Endothelial cell of umbilical vein (primary cell): ENCODE measurements at regions not wholly inside any gene's neighbourhood (a gene's known extent, or its start where the extent isn't known, plus 50 kb on each side); places are given as distances from the start of the nearest gene placed in this dataset.

Experiments used
- BruUV-seq: library from RNA; stranded (reverse); fragments of 400-500 nt; replicated peaks from 2 replicates; lab custom pipeline; 2021; lab: Mats Ljungman, UMichigan
- CTCF ChIA-PET: fragments of 300-600, 350-600 bp; sonication (Branson Sonifier 250); formaldehyde crosslinking; loops from one replicate; lab custom pipeline; 2021; ENCODE audit warnings: antibody characterized with exemption, inconsistent platforms; lab: Charles Lee
- POLR2A ChIA-PET: fragments of 300-600, 350-600 bp; sonication (Branson Sonifier 250); formaldehyde crosslinking; loops from one replicate; lab custom pipeline; 2021; ENCODE audit warnings: antibody characterized with exemption, inconsistent platforms; lab: Charles Lee
- DNase-seq: peaks from one replicate; pipeline ENCODE4 v3.0.0-alpha.2; 2011; ENCODE audit warnings: low read depth, low spot score
- FAIRE-seq: peaks from 2 replicates; lab custom pipeline; 2011; peaks lifted over from hg19 to GRCh38; lab: Jason Lieb, UNC
- H2AFZ ChIP-seq: 2 replicates; pipeline ENCODE4 v1.6.0; 2012; ENCODE audit warnings: low read depth, low read length, control low read depth, inconsistent platforms
- H3K27ac ChIP-seq: 2 replicates; pipeline ENCODE4 v1.5.1; 2011; ENCODE audit warnings: low read depth, mild to moderate bottlenecking, control low read depth, low read length, moderate library complexity; ENCODE audit not compliant: insufficient read depth
- H3K27me3 ChIP-seq, 2 experiments: 2 replicates each; pipeline versions ENCODE4 v1.6.0 to v1.6.1; 2011; ENCODE audit warnings: low read length in 2 of 2, mixed read lengths in 1 of 2; ENCODE audit not compliant: control insufficient read depth in 2 of 2, insufficient read depth in 2 of 2
- H3K36me3 ChIP-seq, 2 experiments: 2 replicates in 1 of 2; 3 replicates in 1 of 2; pipeline ENCODE4 v1.5.1; 2011; ENCODE audit warnings: low read length in 2 of 2, mild to moderate bottlenecking in 1 of 2, moderate library complexity in 1 of 2; ENCODE audit not compliant: control insufficient read depth in 2 of 2, insufficient read depth in 2 of 2; ENCODE audit errors: extremely low read depth in 1 of 2
- H3K4me1 ChIP-seq: 3 replicates; pipeline ENCODE4 v1.5.1; 2011; ENCODE audit warnings: mild to moderate bottlenecking, low read length; ENCODE audit not compliant: control insufficient read depth, insufficient read depth; ENCODE audit errors: extremely low read depth
- H3K4me2 ChIP-seq: 2 replicates; pipeline ENCODE4 v1.6.1; 2011; ENCODE audit warnings: low read length, control low read depth, mixed read lengths; ENCODE audit not compliant: insufficient read depth
- H3K4me3 ChIP-seq, 3 experiments: fragments of 200-600 bp in 1 of 3; sonication (generic), shearing (Covaris generic) in 1 of 3; replicated peaks in 1 of 3; 2 replicates each; pipeline ENCODE4 v1.5.1; 2011 to 2016; ENCODE audit warnings: control low read depth in 3 of 3, low read length in 3 of 3, mild to moderate bottlenecking in 2 of 3, inconsistent platforms in 1 of 3, low read depth in 1 of 3, moderate library complexity in 1 of 3; ENCODE audit not compliant: insufficient read depth in 1 of 3
- H3K79me2 ChIP-seq: 2 replicates; pipeline ENCODE4 v1.6.0; 2012; ENCODE audit warnings: low read length, inconsistent platforms; ENCODE audit not compliant: control insufficient read depth, insufficient read depth
- H3K9ac ChIP-seq: replicated peaks from 2 replicates; pipeline ENCODE3; 2011; ENCODE audit warnings: low read length, control low read depth; ENCODE audit not compliant: insufficient read depth; ENCODE audit errors: extremely low read depth
- H3K9me1 ChIP-seq: replicated peaks from 3 replicates; pipeline ENCODE4 v1.6.0; 2011; ENCODE audit warnings: mild to moderate bottlenecking, low read length; ENCODE audit not compliant: control insufficient read depth, insufficient read depth; ENCODE audit errors: extremely low read depth
- H3K9me3 ChIP-seq: replicated peaks from 2 replicates; pipeline ENCODE4 v1.5.1; 2012; ENCODE audit warnings: low read length, inconsistent platforms; ENCODE audit not compliant: control insufficient read depth, insufficient read depth
- H4K20me1 ChIP-seq: replicated peaks from 2 replicates; pipeline ENCODE3; 2011; ENCODE audit warnings: mild to moderate bottlenecking, low read length; ENCODE audit not compliant: control insufficient read depth, insufficient read depth; ENCODE audit errors: extremely low read depth
- CTCF ChIP-seq, 2 donors: IDR thresholded peaks; 1 replicate in 1 of 2; 2 replicates in 1 of 2; pipeline ENCODE4 v1.5.1; 2011; ENCODE audit warnings: low read length in 2 of 2, mild to moderate bottlenecking in 2 of 2, moderate library complexity in 2 of 2, control low read depth in 1 of 2, inconsistent platforms in 1 of 2, low read depth in 1 of 2; ENCODE audit not compliant: insufficient read depth in 1 of 2; ENCODE audit errors: extremely low read depth in 1 of 2
- EZH2 ChIP-seq: IDR thresholded peaks from 2 replicates; pipeline ENCODE4 v1.6.1; 2012; ENCODE audit warnings: borderline replicate concordance, low read depth, mild to moderate bottlenecking, moderate library complexity, low read length, inconsistent platforms; ENCODE audit not compliant: severe bottlenecking
- FOS ChIP-seq: IDR thresholded peaks from 2 replicates; pipeline ENCODE4 v1.6.1; 2011; ENCODE audit warnings: mild to moderate bottlenecking, low read length, moderate library complexity, borderline replicate concordance; ENCODE audit not compliant: insufficient read depth
- GATA2 ChIP-seq: IDR thresholded peaks from 2 replicates; pipeline ENCODE4 v1.7.0; 2011; ENCODE audit warnings: low read depth, mild to moderate bottlenecking, moderate library complexity, mixed read lengths, low read length; ENCODE audit not compliant: insufficient read length, insufficient read depth
- JUN ChIP-seq: IDR thresholded peaks from 2 replicates; pipeline ENCODE4 v1.6.1; 2011; ENCODE audit warnings: borderline replicate concordance, low read depth; ENCODE audit not compliant: insufficient read length, insufficient read depth
- MAX ChIP-seq: IDR thresholded peaks from 2 replicates; pipeline ENCODE4 v1.6.1; 2011; ENCODE audit not compliant: insufficient read depth, insufficient read length
- MYC ChIP-seq: IDR thresholded peaks from one replicate; pipeline ENCODE4 v1.6.1; 2011; ENCODE audit warnings: mild to moderate bottlenecking, low read depth, low read length
- POLR2A ChIP-seq: IDR thresholded peaks from 2 replicates; pipeline ENCODE4 v1.6.1; 2012; ENCODE audit warnings: low read depth, mild to moderate bottlenecking, control low read depth, low read length
- POLR2AphosphoS5 ChIP-seq: IDR thresholded peaks from 2 replicates; pipeline ENCODE4 v1.6.1; 2012; ENCODE audit warnings: low read depth, mild to moderate bottlenecking, control low read depth, low read length, moderate library complexity; ENCODE audit not compliant: insufficient read depth
- dilution Hi-C: fragments of 300-500 bp; cut with MboI; formaldehyde crosslinking; loops from one replicate; pipeline ENCODE4 v1.15.0; 2019; ENCODE audit warnings: low sequenced_read_pairs; ENCODE audit not compliant: extremely low pct_ligation_motif_present
- intact Hi-C: fragments of 100-400 bp; cut with micrococcal nuclease; formaldehyde crosslinking; loops from one replicate; pipeline ENCODE4 v1.10.0; 2022

GRCh38 chr10:78327778-78328591 lies 294.3 kb downstream of the RPS24 start:
- Histone ChIP-seq H2AFZ (no peak overlapping the region), H3K4me3 (no peak overlapping the region), H3K27ac (no peak overlapping the region), H3K27me3 (no peaks in the 10 kb centered on the region), H3K9ac (no peak overlapping the region), H4K20me1 (no peaks in the 10 kb centered on the region), H3K4me1 (no peaks in the 10 kb centered on the region), H3K4me2 (no peak overlapping the region), H3K9me3 (no peaks in the 10 kb centered on the region), H3K36me3 (no peaks in the 10 kb centered on the region), H3K9me1 (no peaks in the 10 kb centered on the region), H3K79me2 (no peaks in the 10 kb centered on the region)
- intact Hi-C loops (no loop called here), dilution Hi-C loops (no loop called here)
- CTCF ChIA-PET, result interaction anchor here (0.6 kb wide), 1 partner anchor 169 kb away, joined by 5 read pairs; no protein-coding TSS in a partner anchor
- POLR2A ChIA-PET, result no interaction called here
- TF ChIP-seq MYC, result no peak
- no peak for TF ChIP-seq CTCF (IDR thresholded peaks at IDR 0.05; ENCODE audit: extremely low read depth in 1 of 2, insufficient read depth in 1 of 2, low read depth in 1 of 2, low read length in 2 of 2)
- DNase-seq (no peak), FAIRE-seq (no peak)
- no TSS peak for BruUV-seq

- no peaks in the 10 kb centered on the region for H3K4me1 ChIP-seq
- dilution Hi-C loops (no loop called here), intact Hi-C loops (no loop called here)
- no peaks in the 10 kb centered on the region for H3K27me3 ChIP-seq
- H3K9me1 ChIP-seq, result no peaks in the 10 kb centered on the region
- no peaks in the 10 kb centered on the region for H3K79me2 ChIP-seq
- no peak for TF ChIP-seq MYC
- TF ChIP-seq POLR2A, result no peak
- TF ChIP-seq MAX, result no peak
- no peak for TF ChIP-seq FOS
- no peak for TF ChIP-seq CTCF (IDR thresholded peaks at IDR 0.05; ENCODE audit: extremely low read depth in 1 of 2, insufficient read depth in 1 of 2, low read depth in 1 of 2, low read length in 2 of 2)
- no peak for TF ChIP-seq POLR2AphosphoS5
- TF ChIP-seq GATA2, result no peak
- no peak for TF ChIP-seq EZH2
- TF ChIP-seq JUN, result no peak
- no peak overlapping the region for H3K4me2 ChIP-seq
- no TSS peak for BruUV-seq
- no peaks in the 10 kb centered on the region for H4K20me1 ChIP-seq
- no peak overlapping the region for H3K27ac ChIP-seq
- no peak overlapping the region for H2AFZ ChIP-seq
- H3K9me3 ChIP-seq, result no peaks in the 10 kb centered on the region
- H3K4me3 ChIP-seq, result no peak overlapping the region
- no peak overlapping the region for H3K9ac ChIP-seq
- FAIRE-seq (no peak), DNase-seq (no peak)
- H3K36me3 ChIP-seq, result no peaks in the 10 kb centered on the region
- CTCF ChIA-PET, result interaction anchor here (0.6 kb wide), 1 partner anchor 170 kb away, joined by 5 read pairs; no protein-coding TSS in a partner anchor
- POLR2A ChIA-PET, result no interaction called here
Measured at GRCh38 chr10:78328592-78329404, 295.1 kb downstream of the RPS24 start.
